Keratinocyte (primary cell): ENCODE measurements at regions not wholly inside any gene's neighbourhood (a gene's known extent, or its start where the extent isn't known, plus 50 kb on each side); places are given as distances from the start of the nearest gene placed in this dataset.

Experiments
- EZH2 ChIP-seq: IDR thresholded peaks from one replicate; pipeline ENCODE4 v1.6.1; 2012; ENCODE audit warnings: inconsistent platforms, mild to moderate bottlenecking, low read length, moderate library complexity
- TF ChIP-seq, protein P1 (sequence below), 3 experiments: IDR thresholded peaks in 1 of 3; conservative IDR thresholded peaks in 1 of 3; optimal IDR thresholded peaks in 1 of 3; 2 replicates in 2 of 3; 3 replicates in 1 of 3; pipeline versions ENCODE3 to v1.5.1; 2011; ENCODE audit warnings: low read length in 3 of 3, mild to moderate bottlenecking in 3 of 3, moderate library complexity in 2 of 3, control low read depth in 1 of 3, inconsistent platforms in 1 of 3; ENCODE audit not compliant: insufficient read depth in 2 of 3; ENCODE audit errors: extremely low read depth in 1 of 3

DNA sequence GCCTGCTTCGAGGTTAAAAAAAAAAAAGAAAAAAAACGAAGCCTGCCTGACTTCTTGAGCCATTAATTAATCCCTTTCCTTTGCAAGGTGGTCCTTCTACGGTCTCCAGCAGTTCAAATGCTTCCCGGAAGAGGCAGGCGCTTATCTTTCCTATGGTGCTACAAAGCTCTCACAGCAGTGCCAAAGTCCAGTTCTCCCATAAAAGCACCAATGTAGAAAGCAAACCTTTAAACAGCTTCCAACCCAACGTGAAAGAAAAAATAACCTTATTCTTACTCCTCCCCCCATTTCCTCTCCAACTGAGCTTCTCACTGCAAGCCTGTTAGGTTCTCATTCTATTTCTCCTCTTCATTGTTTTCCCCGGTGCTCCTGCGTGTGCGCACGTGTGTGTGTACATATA is 317.4 kb upstream of the SOX11 start:
- TF ChIP-seq, protein P1, sequence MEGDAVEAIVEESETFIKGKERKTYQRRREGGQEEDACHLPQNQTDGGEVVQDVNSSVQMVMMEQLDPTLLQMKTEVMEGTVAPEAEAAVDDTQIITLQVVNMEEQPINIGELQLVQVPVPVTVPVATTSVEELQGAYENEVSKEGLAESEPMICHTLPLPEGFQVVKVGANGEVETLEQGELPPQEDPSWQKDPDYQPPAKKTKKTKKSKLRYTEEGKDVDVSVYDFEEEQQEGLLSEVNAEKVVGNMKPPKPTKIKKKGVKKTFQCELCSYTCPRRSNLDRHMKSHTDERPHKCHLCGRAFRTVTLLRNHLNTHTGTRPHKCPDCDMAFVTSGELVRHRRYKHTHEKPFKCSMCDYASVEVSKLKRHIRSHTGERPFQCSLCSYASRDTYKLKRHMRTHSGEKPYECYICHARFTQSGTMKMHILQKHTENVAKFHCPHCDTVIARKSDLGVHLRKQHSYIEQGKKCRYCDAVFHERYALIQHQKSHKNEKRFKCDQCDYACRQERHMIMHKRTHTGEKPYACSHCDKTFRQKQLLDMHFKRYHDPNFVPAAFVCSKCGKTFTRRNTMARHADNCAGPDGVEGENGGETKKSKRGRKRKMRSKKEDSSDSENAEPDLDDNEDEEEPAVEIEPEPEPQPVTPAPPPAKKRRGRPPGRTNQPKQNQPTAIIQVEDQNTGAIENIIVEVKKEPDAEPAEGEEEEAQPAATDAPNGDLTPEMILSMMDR (optimal IDR thresholded peaks at IDR 0.05 in 1 of 3, IDR thresholded peaks at IDR 0.05 in 1 of 3, conservative IDR thresholded peaks at IDR 0.05 in 1 of 3; ENCODE audit: extremely low read depth in 1 of 3, insufficient read depth in 2 of 3, low read length in 3 of 3), result no peak
- no peak for TF ChIP-seq EZH2
